GM20000 (cell line): ENCODE measurements at regions not wholly inside any gene's neighbourhood (a gene's known extent, or its start where the extent isn't known, plus 50 kb on each side); places are given as distances from the start of the nearest gene placed in this dataset.

Experiments used
- DNase-seq: peaks from one replicate; pipeline ENCODE4 v3.0.0; 2012; ENCODE audit warnings: low spot score
- CTCF ChIP-seq: IDR thresholded peaks from 2 replicates; pipeline ENCODE4 v1.5.1; 2012; ENCODE audit warnings: mild to moderate bottlenecking, control low read depth; ENCODE audit errors: extremely low read depth, missing control alignments

GRCh38 chr15:95567686-95568085, 762.8 kb upstream of the NR2F2 start:
- no peak for TF ChIP-seq CTCF
- DNase-seq, result no peak

GRCh38 chr15:95574053-95574452, 756.4 kb upstream of the NR2F2 start:
- DNase-seq, result no peak
- TF ChIP-seq CTCF, result no peak

GRCh38 chr15:95577927-95578326, 752.6 kb upstream of the NR2F2 start:
- DNase-seq, result no peak

GRCh38 chr15:95580121-95580520, 750.4 kb upstream of the NR2F2 start:
- TF ChIP-seq CTCF, result no peak

More at GRCh38 chr15:95577927-95578326, 752.6 kb upstream of the NR2F2 start:
- TF ChIP-seq CTCF, result no peak

GRCh38 chr15:95581595-95581994, 748.9 kb upstream of the NR2F2 start:
- TF ChIP-seq CTCF, result no peak
- DNase-seq, result no peak

More at GRCh38 chr15:95580121-95580520, 750.4 kb upstream of the NR2F2 start:
- DNase-seq, result no peak

- no peak for TF ChIP-seq CTCF
- no peak for DNase-seq
These were observed 746.4 kb upstream of the NR2F2 start for GRCh38 chr15:95584088-95584487.

GRCh38 chr15:95588056-95588455, 742.4 kb upstream of the NR2F2 start:
- no peak for DNase-seq

More at GRCh38 chr15:95588056-95588455, 742.4 kb upstream of the NR2F2 start:
- TF ChIP-seq CTCF, result no peak
